ENCODE measurements at regions not wholly inside any gene's neighbourhood (a gene's known extent, or its start where the extent isn't known, plus 50 kb on each side); places are given as distances from the start of the nearest gene placed in this dataset.

GRCh38 chr2:66082581-66082980 lies 352.3 kb upstream of the MEIS1 start:
- TF ChIP-seq, protein P1, sequence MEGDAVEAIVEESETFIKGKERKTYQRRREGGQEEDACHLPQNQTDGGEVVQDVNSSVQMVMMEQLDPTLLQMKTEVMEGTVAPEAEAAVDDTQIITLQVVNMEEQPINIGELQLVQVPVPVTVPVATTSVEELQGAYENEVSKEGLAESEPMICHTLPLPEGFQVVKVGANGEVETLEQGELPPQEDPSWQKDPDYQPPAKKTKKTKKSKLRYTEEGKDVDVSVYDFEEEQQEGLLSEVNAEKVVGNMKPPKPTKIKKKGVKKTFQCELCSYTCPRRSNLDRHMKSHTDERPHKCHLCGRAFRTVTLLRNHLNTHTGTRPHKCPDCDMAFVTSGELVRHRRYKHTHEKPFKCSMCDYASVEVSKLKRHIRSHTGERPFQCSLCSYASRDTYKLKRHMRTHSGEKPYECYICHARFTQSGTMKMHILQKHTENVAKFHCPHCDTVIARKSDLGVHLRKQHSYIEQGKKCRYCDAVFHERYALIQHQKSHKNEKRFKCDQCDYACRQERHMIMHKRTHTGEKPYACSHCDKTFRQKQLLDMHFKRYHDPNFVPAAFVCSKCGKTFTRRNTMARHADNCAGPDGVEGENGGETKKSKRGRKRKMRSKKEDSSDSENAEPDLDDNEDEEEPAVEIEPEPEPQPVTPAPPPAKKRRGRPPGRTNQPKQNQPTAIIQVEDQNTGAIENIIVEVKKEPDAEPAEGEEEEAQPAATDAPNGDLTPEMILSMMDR (IDR thresholded peaks at IDR 0.05; ENCODE audit: insufficient read depth, low read length) = no peak
- no peak for TF ChIP-seq POLR2AphosphoS5 (IDR thresholded peaks at IDR 0.05; ENCODE audit: low read depth)

All from HL-60 (cell line).